Mesenchymal stem cell (in vitro differentiated cells and primary cell): ENCODE measurements at regions not wholly inside any gene's neighbourhood (a gene's known extent, or its start where the extent isn't known, plus 50 kb on each side); places are given as distances from the start of the nearest gene placed in this dataset.

ENCODE experiments used
- DNase-seq: peaks from one replicate; pipeline ENCODE4 v3.0.0-alpha.2; 2013
- H2AFZ ChIP-seq: one replicate; pipeline ENCODE4 v1.6.1; 2013; ENCODE audit warnings: low read depth, mild to moderate bottlenecking, control low read depth, inconsistent platforms, low read length, moderate library complexity
- H2AK5ac ChIP-seq: 2 replicates; pipeline ENCODE4 v1.6.1; 2013; ENCODE audit warnings: low read length, moderate library complexity, mild to moderate bottlenecking, inconsistent platforms; ENCODE audit not compliant: severe bottlenecking
- H2BK120ac ChIP-seq: one replicate; pipeline ENCODE4 v1.6.1; 2013; ENCODE audit warnings: low read depth, mild to moderate bottlenecking, inconsistent platforms, low read length, moderate library complexity
- H2BK12ac ChIP-seq, 2 experiments: one replicate each; pipeline ENCODE4 v1.6.1; 2013; ENCODE audit warnings: inconsistent platforms in 2 of 2, low read length in 2 of 2, mild to moderate bottlenecking in 2 of 2, moderate library complexity in 2 of 2, control low read depth in 1 of 2
- H2BK15ac ChIP-seq: one replicate; pipeline ENCODE4 v1.6.1; 2013; ENCODE audit warnings: mild to moderate bottlenecking, low read depth, inconsistent platforms; ENCODE audit not compliant: poor library complexity, severe bottlenecking
- H2BK5ac ChIP-seq: 2 replicates; pipeline ENCODE4 v1.6.1; 2013; ENCODE audit warnings: low read depth, mild to moderate bottlenecking, low read length, control low read depth, inconsistent platforms; ENCODE audit not compliant: poor library complexity, severe bottlenecking
- H3K14ac ChIP-seq, 2 experiments: one replicate each; pipeline ENCODE4 v1.6.1; 2013; ENCODE audit warnings: inconsistent platforms in 2 of 2, low read length in 2 of 2, control low read depth in 1 of 2, mild to moderate bottlenecking in 1 of 2, moderate library complexity in 1 of 2
- H3K18ac ChIP-seq, 2 experiments: one replicate each; pipeline ENCODE4 v1.6.1; 2013; ENCODE audit warnings: inconsistent platforms in 2 of 2, low read length in 2 of 2, control low read depth in 1 of 2, low read depth in 1 of 2, mild to moderate bottlenecking in 1 of 2
- H3K23ac ChIP-seq, 2 experiments: one replicate each; pipeline ENCODE4 v1.6.1; 2013; ENCODE audit warnings: inconsistent platforms in 2 of 2, low read length in 2 of 2, mild to moderate bottlenecking in 2 of 2, moderate library complexity in 2 of 2, control low read depth in 1 of 2
- H3K27ac ChIP-seq: 2 replicates; pipeline ENCODE4 v1.5.1; 2013; ENCODE audit warnings: mild to moderate bottlenecking, moderate library complexity, low read length, control low read depth, inconsistent platforms; ENCODE audit not compliant: poor library complexity, severe bottlenecking
- H3K27me3 ChIP-seq, 2 experiments: 2 replicates each; pipeline versions ENCODE4 v1.6.1 to v1.7.0; 2013; ENCODE audit warnings: low read length in 2 of 2, mild to moderate bottlenecking in 2 of 2, moderate library complexity in 2 of 2, control low read depth in 1 of 2, inconsistent platforms in 1 of 2; ENCODE audit not compliant: control insufficient read depth in 1 of 2, insufficient read depth in 1 of 2
- H3K36me3 ChIP-seq, 2 experiments: 2 replicates each; pipeline versions ENCODE4 v1.6.1 to v1.7.0; 2013; ENCODE audit warnings: low read length in 2 of 2, control low read depth in 1 of 2, inconsistent platforms in 1 of 2, low read depth in 1 of 2, mild to moderate bottlenecking in 1 of 2; ENCODE audit not compliant: insufficient read depth in 2 of 2, control insufficient read depth in 1 of 2
- H3K4ac ChIP-seq, 2 experiments: one replicate each; pipeline ENCODE4 v1.6.1; 2013; ENCODE audit warnings: inconsistent platforms in 2 of 2, low read length in 2 of 2, mild to moderate bottlenecking in 2 of 2, moderate library complexity in 2 of 2, control low read depth in 1 of 2, low read depth in 1 of 2
- H3K4me1 ChIP-seq: 2 replicates; pipeline ENCODE4 v1.6.1; 2013; ENCODE audit warnings: low read depth, low read length, control low read depth; ENCODE audit not compliant: control insufficient read depth, insufficient read depth
- H3K4me2 ChIP-seq: 2 replicates; pipeline ENCODE4 v1.6.1; 2013; ENCODE audit warnings: low read length, mild to moderate bottlenecking, inconsistent platforms; ENCODE audit not compliant: poor library complexity, severe bottlenecking
- H3K4me3 ChIP-seq, 2 experiments: 2 replicates each; pipeline versions ENCODE4 v1.5.1 to v1.7.0; 2013; ENCODE audit warnings: low read length in 2 of 2, mild to moderate bottlenecking in 2 of 2, control low read depth in 1 of 2, low read depth in 1 of 2; ENCODE audit not compliant: insufficient read depth in 1 of 2
- H3K79me1 ChIP-seq: replicated peaks from 2 replicates; pipeline ENCODE4 v1.6.1; 2013; ENCODE audit warnings: mild to moderate bottlenecking, control low read depth, low read length, inconsistent platforms; ENCODE audit not compliant: poor library complexity, severe bottlenecking
- H3K9ac ChIP-seq: 2 replicates; pipeline ENCODE4 v1.7.0; 2013; ENCODE audit warnings: mild to moderate bottlenecking, low read length, moderate library complexity
- H3K9me3 ChIP-seq: 2 replicates; pipeline ENCODE4 v1.7.0; 2013; ENCODE audit warnings: mild to moderate bottlenecking, low read length; ENCODE audit not compliant: control insufficient read depth
- H4K8ac ChIP-seq: one replicate; pipeline ENCODE4 v1.6.1; 2013; ENCODE audit warnings: inconsistent platforms, mild to moderate bottlenecking, low read length, moderate library complexity
- H4K91ac ChIP-seq: one replicate; pipeline ENCODE4 v1.6.1; 2013; ENCODE audit warnings: mild to moderate bottlenecking, low read length, inconsistent platforms
- WGBS: methylation state at CpG from one replicate; pipeline ENCODE4 v1.1.7; 2013; ENCODE audit warnings: mixed read lengths; 5-methylcytosine and 5-hydroxymethylcytosine counted together

- H3K27me3 ChIP-seq: no peaks in the 10 kb centered on the region
- 84% methylated on average over 7 of the region's 9 CpGs for WGBS
These were observed 94.7 kb upstream of the LYZL2 start for GRCh38 chr10:30724296-30724695.

GRCh38 chr10:30722956-30723620, 93.5 kb upstream of the LYZL2 start:
- H2BK5ac ChIP-seq: no peak overlapping the region
- H3K4ac ChIP-seq: no peak overlapping the region
- H2BK12ac ChIP-seq: no peak overlapping the region
- H3K79me1 ChIP-seq: no peaks in the 10 kb centered on the region
- no peak overlapping the region for H2AFZ ChIP-seq
- H3K4me2 ChIP-seq: no peak overlapping the region
- no peak for DNase-seq
- no peak overlapping the region for H3K18ac ChIP-seq
- no peaks in the 10 kb centered on the region for H3K36me3 ChIP-seq
- no peak overlapping the region for H2AK5ac ChIP-seq
- WGBS: 85% methylated on average over 6 of the region's 10 CpGs
- no peak overlapping the region for H3K14ac ChIP-seq
- H3K9ac ChIP-seq: no peak overlapping the region
- peak overlapping the region; percentile 21 for H2BK15ac ChIP-seq
- no peaks in the 10 kb centered on the region for H3K9me3 ChIP-seq
- peaks cover 3% of the 10 kb centered on the region for H3K4me1 ChIP-seq
- H3K23ac ChIP-seq: no peak overlapping the region
- H3K4me3 ChIP-seq: no peak overlapping the region
- H3K27ac ChIP-seq: no peak overlapping the region
- no peak overlapping the region for H4K8ac ChIP-seq
- H3K27me3 ChIP-seq: no peaks in the 10 kb centered on the region
- H4K91ac ChIP-seq: no peak overlapping the region
- no peak overlapping the region for H2BK120ac ChIP-seq

More at GRCh38 chr10:30724296-30724695, 94.7 kb upstream of the LYZL2 start:
- Histone ChIP-seq H3K79me1 (no peaks in the 10 kb centered on the region), H2AFZ (no peak overlapping the region), H3K4me2 (no peak overlapping the region), H3K36me3 (no peaks in the 10 kb centered on the region), H3K23ac (no peak overlapping the region), H3K4ac (no peak overlapping the region), H3K4me1 (peaks cover 3% of the 10 kb centered on the region), H2BK120ac (no peak overlapping the region), H2BK15ac (no peak overlapping the region), H4K8ac (no peak overlapping the region), H3K4me3 (no peak overlapping the region), H3K9me3 (no peaks in the 10 kb centered on the region), H2AK5ac (no peak overlapping the region), H2BK5ac (no peak overlapping the region), H2BK12ac (no peak overlapping the region), H3K9ac (no peak overlapping the region), H3K18ac (no peak overlapping the region), H4K91ac (no peak overlapping the region), H3K27ac (no peak overlapping the region), H3K14ac (no peak overlapping the region)
- no peak for DNase-seq

- Histone ChIP-seq H4K91ac (no peak overlapping the region), H3K9me3 (no peaks in the 10 kb centered on the region), H3K79me1 (no peaks in the 10 kb centered on the region), H3K4me1 (no peaks in the 10 kb centered on the region), H3K4ac (no peak overlapping the region), H4K8ac (no peak overlapping the region), H3K14ac (no peak overlapping the region), H3K27me3 (no peaks in the 10 kb centered on the region), H3K18ac (no peak overlapping the region), H2BK120ac (no peak overlapping the region), H3K36me3 (no peaks in the 10 kb centered on the region), H2BK5ac (no peak overlapping the region), H3K4me2 (no peak overlapping the region), H3K27ac (no peak overlapping the region), H3K4me3 (no peak overlapping the region), H3K9ac (no peak overlapping the region), H2AK5ac (no peak overlapping the region), H2AFZ (no peak overlapping the region), H3K23ac (no peak overlapping the region), H2BK12ac (no peak overlapping the region), H2BK15ac (no peak overlapping the region)
- no peak for DNase-seq
- WGBS: 70% methylated on average over 6 of the region's 9 CpGs
These were observed 90.3 kb upstream of the LYZL2 start for GRCh38 chr10:30719832-30720231.

GRCh38 chr10:30709700-30710358, 80.3 kb upstream of the LYZL2 start:
- no peak for DNase-seq
- no peak overlapping the region for H4K8ac ChIP-seq
- H3K4me2 ChIP-seq: no peak overlapping the region
- no peak overlapping the region for H3K4ac ChIP-seq
- no peak overlapping the region for H2BK12ac ChIP-seq
- H3K18ac ChIP-seq: no peak overlapping the region
- H4K91ac ChIP-seq: no peak overlapping the region
- H3K36me3 ChIP-seq: peaks cover 0 to 15% of the 10 kb centered on the region in 2 experiments
- no peaks in the 10 kb centered on the region for H3K27me3 ChIP-seq
- no peak overlapping the region for H3K9ac ChIP-seq
- H2AK5ac ChIP-seq: no peak overlapping the region
- H3K4me3 ChIP-seq: no peak overlapping the region
- no peak overlapping the region for H2BK15ac ChIP-seq
- H2AFZ ChIP-seq: no peak overlapping the region
- no peak overlapping the region for H3K23ac ChIP-seq
- no peaks in the 10 kb centered on the region for H3K79me1 ChIP-seq
- no peak overlapping the region for H3K27ac ChIP-seq
- H2BK120ac ChIP-seq: no peak overlapping the region
- WGBS: 89% methylated on average over 5 of the region's 6 CpGs
- H3K14ac ChIP-seq: no peak overlapping the region
- no peak overlapping the region for H2BK5ac ChIP-seq
- peaks cover 3% of the 10 kb centered on the region for H3K4me1 ChIP-seq
- H3K9me3 ChIP-seq: peaks cover 14% of the 10 kb centered on the region
